ENCODE measurements at regions not wholly inside any gene's neighbourhood (a gene's known extent, or its start where the extent isn't known, plus 50 kb on each side); places are given as distances from the start of the nearest gene placed in this dataset.
"Not testable (repeated sequence)": the region's sequence is repeated elsewhere in the genome, so short reads cannot be mapped to it uniquely, and the experiment has no call there.

DNA sequence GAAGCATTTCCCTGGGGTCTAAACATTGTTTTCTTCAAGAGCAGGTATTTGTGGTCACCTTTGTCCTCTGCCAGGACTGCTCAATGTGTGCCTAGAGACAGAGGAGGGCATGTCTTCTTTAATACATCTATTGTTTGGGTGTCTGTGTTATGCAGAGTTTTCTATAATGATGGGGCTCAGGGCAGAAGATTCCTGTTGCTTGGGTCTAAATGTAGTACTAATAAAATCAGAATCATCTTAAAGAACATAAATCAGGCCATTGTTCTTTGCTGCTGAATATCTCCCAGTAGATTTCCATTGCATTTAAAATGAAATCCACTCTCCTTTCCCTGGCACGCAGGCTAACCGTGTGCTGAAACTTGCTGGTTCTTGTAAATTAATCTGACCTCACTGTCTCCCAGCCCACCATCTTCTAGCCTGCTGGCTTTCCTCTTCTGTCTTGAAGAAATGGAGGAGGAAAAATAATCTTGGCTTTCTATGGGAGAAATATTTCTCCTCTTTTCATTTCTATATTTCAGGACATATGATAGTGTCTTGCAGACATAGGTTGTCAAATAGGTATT is 1396.8 kb downstream of the GATA3 start:
- in situ Hi-C loops (cut with MboI; ENCODE audit: low pct_unique_long_range_greater_than_20kb, low sequenced_read_pairs, unreplicated experiment) = no loop called here
- DNase-seq (ENCODE audit: low spot score) = no peak
- TF ChIP-seq, protein P1, sequence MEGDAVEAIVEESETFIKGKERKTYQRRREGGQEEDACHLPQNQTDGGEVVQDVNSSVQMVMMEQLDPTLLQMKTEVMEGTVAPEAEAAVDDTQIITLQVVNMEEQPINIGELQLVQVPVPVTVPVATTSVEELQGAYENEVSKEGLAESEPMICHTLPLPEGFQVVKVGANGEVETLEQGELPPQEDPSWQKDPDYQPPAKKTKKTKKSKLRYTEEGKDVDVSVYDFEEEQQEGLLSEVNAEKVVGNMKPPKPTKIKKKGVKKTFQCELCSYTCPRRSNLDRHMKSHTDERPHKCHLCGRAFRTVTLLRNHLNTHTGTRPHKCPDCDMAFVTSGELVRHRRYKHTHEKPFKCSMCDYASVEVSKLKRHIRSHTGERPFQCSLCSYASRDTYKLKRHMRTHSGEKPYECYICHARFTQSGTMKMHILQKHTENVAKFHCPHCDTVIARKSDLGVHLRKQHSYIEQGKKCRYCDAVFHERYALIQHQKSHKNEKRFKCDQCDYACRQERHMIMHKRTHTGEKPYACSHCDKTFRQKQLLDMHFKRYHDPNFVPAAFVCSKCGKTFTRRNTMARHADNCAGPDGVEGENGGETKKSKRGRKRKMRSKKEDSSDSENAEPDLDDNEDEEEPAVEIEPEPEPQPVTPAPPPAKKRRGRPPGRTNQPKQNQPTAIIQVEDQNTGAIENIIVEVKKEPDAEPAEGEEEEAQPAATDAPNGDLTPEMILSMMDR (IDR thresholded peaks at IDR 0.05; ENCODE audit: extremely low read depth, insufficient read depth, missing control alignments) = no peak

- TF ChIP-seq, protein P1 (IDR thresholded peaks at IDR 0.05; ENCODE audit: extremely low read depth, insufficient read depth, missing control alignments) = no peak
- in situ Hi-C loops (cut with MboI; ENCODE audit: low pct_unique_long_range_greater_than_20kb, low sequenced_read_pairs, unreplicated experiment) = no loop called here
- DNase-seq (ENCODE audit: low spot score) = no peak
Measured at GRCh38 chr10:9452056-9452455, 1397.6 kb downstream of the GATA3 start.

DNA sequence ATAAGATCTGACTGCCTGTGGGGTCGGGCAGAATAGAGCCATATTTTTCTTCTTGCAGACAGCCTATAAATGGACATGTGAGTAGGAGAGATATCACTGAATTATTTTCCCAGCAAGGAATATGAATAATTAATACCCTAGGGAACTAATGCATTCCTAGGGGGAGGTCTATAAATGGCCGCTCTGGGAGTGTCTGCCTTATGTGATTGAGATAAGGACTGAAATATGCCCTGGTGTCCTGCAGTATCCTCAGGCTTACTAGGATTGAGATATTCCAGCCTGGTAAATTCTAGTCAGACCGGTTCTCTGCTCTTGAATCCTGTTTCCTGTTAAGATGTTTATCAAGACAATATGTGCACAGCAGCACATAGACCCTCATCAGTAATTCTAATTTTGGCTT is 1399.4 kb downstream of the GATA3 start:
- in situ Hi-C loops (cut with MboI; ENCODE audit: low pct_unique_long_range_greater_than_20kb, low sequenced_read_pairs, unreplicated experiment); DNase-seq (ENCODE audit: low spot score): not testable (repeated sequence)

DNA sequence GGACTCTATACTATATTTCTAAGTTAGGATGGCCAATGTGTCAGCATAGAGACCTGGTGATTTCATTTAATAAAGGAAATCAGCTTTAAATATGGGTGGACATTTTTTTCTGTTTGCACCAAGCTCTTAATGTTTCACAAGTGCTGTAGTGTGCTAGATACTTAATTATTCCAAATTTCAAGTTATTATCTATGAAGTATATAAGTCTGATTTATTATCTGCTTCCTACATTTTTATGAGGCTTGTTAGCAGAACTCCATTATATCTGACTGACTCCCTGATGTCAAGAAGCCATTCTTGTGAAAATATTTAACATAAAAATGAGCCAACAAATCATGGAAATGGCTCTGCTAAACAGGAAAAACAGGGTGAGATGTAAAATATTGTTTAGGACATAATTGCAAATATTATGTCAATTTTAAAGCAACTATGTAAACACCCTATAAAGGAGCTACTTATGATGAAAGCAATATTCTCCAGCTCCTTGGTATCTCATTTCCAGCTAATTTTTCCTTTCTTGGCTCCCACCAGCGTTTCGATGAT is 1415.2 kb downstream of the GATA3 start:
- DNase-seq (ENCODE audit: low spot score) = no peak
- TF ChIP-seq, protein P1 (IDR thresholded peaks at IDR 0.05; ENCODE audit: extremely low read depth, insufficient read depth, missing control alignments) = no peak
- in situ Hi-C loops (cut with MboI; ENCODE audit: low pct_unique_long_range_greater_than_20kb, low sequenced_read_pairs, unreplicated experiment) = no loop called here

GRCh38 chr10:9470581-9470980 is 1416.1 kb downstream of the GATA3 start:
- in situ Hi-C loops (cut with MboI; ENCODE audit: low pct_unique_long_range_greater_than_20kb, low sequenced_read_pairs, unreplicated experiment) = no loop called here
- TF ChIP-seq, protein P1 (IDR thresholded peaks at IDR 0.05; ENCODE audit: extremely low read depth, insufficient read depth, missing control alignments) = no peak
- no peak for DNase-seq (ENCODE audit: low spot score)

DNA sequence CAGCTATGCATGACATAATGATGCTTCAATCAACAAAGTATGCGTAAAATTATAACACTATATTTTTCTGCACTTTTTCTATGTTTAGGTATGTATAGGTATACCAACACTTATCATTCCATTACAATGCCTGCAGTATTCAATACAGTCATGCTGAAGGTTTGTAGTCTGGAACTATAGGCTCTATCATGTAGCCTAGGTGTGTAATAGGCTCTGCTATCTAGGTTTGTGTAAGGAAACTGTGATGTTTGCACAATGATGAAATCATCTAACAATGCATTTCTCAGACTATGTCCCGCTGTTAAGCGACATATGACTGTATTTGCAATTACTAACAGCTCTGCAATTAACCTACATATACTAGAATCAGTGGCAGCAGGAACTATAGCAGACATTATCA is 1447.5 kb downstream of the GATA3 start:
- in situ Hi-C loops (cut with MboI; ENCODE audit: low pct_unique_long_range_greater_than_20kb, low sequenced_read_pairs, unreplicated experiment) = no loop called here
- no peak for DNase-seq (ENCODE audit: low spot score)
- TF ChIP-seq, protein P1 (IDR thresholded peaks at IDR 0.05; ENCODE audit: extremely low read depth, insufficient read depth, missing control alignments) = no peak

DNA sequence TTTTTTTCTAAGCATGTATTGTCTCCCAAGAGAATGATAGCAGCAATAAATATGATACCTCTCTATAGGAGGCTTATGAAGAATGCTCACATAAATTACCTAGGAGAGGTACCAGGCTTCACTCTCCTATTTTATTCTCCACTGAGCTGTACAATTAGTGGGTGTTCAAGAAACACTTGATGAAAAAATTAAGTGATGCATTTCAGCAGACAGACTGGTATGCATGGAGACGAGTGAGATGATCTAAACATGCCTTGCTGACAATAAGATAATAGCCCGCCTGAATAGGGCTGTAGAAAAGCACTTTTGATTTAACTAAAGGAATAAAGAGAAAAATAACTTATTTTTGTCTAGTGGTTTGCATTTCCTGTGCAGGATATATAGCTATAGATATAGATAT is 1449.7 kb downstream of the GATA3 start:
- TF ChIP-seq, protein P1 (IDR thresholded peaks at IDR 0.05; ENCODE audit: extremely low read depth, insufficient read depth, missing control alignments) = no peak
- in situ Hi-C loops (cut with MboI; ENCODE audit: low pct_unique_long_range_greater_than_20kb, low sequenced_read_pairs, unreplicated experiment) = no loop called here
- DNase-seq (ENCODE audit: low spot score) = no peak

Data from GM13977 (cell line).